Activated B cell treated with CpG ODN at 0.5 μM for 24 hours (primary cell): ENCODE measurements at regions not wholly inside any gene's neighbourhood (a gene's known extent, or its start where the extent isn't known, plus 50 kb on each side); places are given as distances from the start of the nearest gene placed in this dataset.

ENCODE experiments used
- ATAC-seq: fragments of 200-7000 bp; cut with Tn5 transposase; one replicate; pipeline ENCODE4 v1.10.0; 2021; ENCODE audit warnings: low read depth, mild to moderate bottlenecking, moderate library complexity
- CTCF ChIA-PET: fragments of 350-600 bp; sonication (Branson Sonifier 250); formaldehyde crosslinking; loops from one replicate; lab custom pipeline; 2021; ENCODE audit warnings: antibody characterized with exemption; lab: Charles Lee
- POLR2A ChIA-PET: fragments of 350-600 bp; sonication (Branson Sonifier 250); formaldehyde crosslinking; loops from one replicate; lab custom pipeline; 2021; ENCODE audit warnings: antibody characterized with exemption; lab: Charles Lee
- DNase-seq: peaks from one replicate; pipeline ENCODE4 v3.0.0; 2022
- H3K27ac Mint-ChIP-seq: one replicate; pipeline ENCODE4 v1.8.0; 2020; ENCODE audit warnings: mixed read lengths
- H3K27me3 Mint-ChIP-seq: one replicate; pipeline ENCODE4 v1.8.0; 2021; ENCODE audit warnings: mixed read lengths
- H3K36me3 Mint-ChIP-seq: one replicate; pipeline ENCODE4 v1.8.0; 2021; ENCODE audit warnings: low read depth, mixed read lengths
- H3K4me1 Mint-ChIP-seq: one replicate; pipeline ENCODE4 v1.8.0; 2021; ENCODE audit warnings: mixed read lengths
- H3K4me3 Mint-ChIP-seq: one replicate; pipeline ENCODE4 v1.8.0; 2020; ENCODE audit warnings: mild to moderate bottlenecking, mixed read lengths
- H3K9me3 Mint-ChIP-seq: one replicate; pipeline ENCODE4 v1.8.0; 2020; ENCODE audit warnings: mixed read lengths
- CTCF ChIP-seq: fragments of 200-600 bp; IDR thresholded peaks from one replicate; pipeline ENCODE4 v1.8.0; 2022; ENCODE audit warnings: antibody characterized with exemption, mild to moderate bottlenecking
- intact Hi-C: fragments of 100-400 bp; cut with micrococcal nuclease; formaldehyde crosslinking; loops from one replicate; pipeline ENCODE4 v1.15.1; 2024

- ChIA-PET POLR2A (no interaction called here), CTCF (no interaction called here)
- Mint-ChIP-seq H3K27me3 (peaks cover 13% of the 10 kb centered on the region), H3K4me1 (no peaks in the 10 kb centered on the region), H3K9me3 (no peaks in the 10 kb centered on the region), H3K4me3 (no peak overlapping the region), H3K27ac (no peak overlapping the region), H3K36me3 (no peaks in the 10 kb centered on the region)
- intact Hi-C loops: no loop called here
- TF ChIP-seq CTCF: no peak
- DNase-seq: no peak
- ATAC-seq: no peak
Measured at GRCh38 chr6:3520281-3521230, 63.7 kb upstream of the SLC22A23 start.

- Mint-ChIP-seq H3K4me1 (no peaks in the 10 kb centered on the region), H3K27me3 (peaks cover 18% of the 10 kb centered on the region), H3K4me3 (no peak overlapping the region), H3K36me3 (no peaks in the 10 kb centered on the region), H3K27ac (no peak overlapping the region), H3K9me3 (no peaks in the 10 kb centered on the region)
- intact Hi-C loops: no loop called here
- TF ChIP-seq CTCF: no peak
- ChIA-PET POLR2A (no interaction called here), CTCF (no interaction called here)
- ATAC-seq (no peak), DNase-seq (no peak)
Measured at GRCh38 chr6:3518356-3519190, 61.7 kb upstream of the SLC22A23 start.

DNA sequence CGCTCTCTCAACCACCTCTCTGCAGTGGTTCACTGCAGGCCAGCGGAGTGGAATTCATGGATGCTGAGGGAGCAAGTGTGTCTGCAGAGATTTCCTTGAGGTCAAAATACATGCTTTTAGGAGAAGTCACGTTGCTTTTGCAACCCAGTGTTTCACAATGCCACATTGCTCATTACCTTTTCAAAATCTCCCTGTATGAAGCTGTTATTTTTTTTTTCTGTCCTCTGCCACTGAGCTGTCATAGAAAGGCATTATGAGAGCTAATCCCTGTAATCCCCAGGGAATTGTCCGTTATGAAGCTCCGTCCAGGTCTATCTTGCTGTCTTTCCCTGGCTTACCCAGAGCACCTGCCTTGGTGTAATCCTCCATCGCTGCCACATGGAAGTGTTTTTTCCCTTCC is 60.5 kb upstream of the SLC22A23 start:
- Mint-ChIP-seq H3K36me3 (no peaks in the 10 kb centered on the region), H3K27ac (no peak overlapping the region), H3K9me3 (no peaks in the 10 kb centered on the region), H3K4me3 (no peak overlapping the region), H3K27me3 (peaks cover 25% of the 10 kb centered on the region), H3K4me1 (no peaks in the 10 kb centered on the region)
- ChIA-PET POLR2A (no interaction called here), CTCF (no interaction called here)
- intact Hi-C loops: no loop called here
- no peak for ATAC-seq
- TF ChIP-seq CTCF: no peak
- no peak for DNase-seq

GRCh38 chr6:3516092-3516491 is 59.2 kb upstream of the SLC22A23 start:
- ATAC-seq (no peak), DNase-seq (no peak)
- TF ChIP-seq CTCF: no peak
- Mint-ChIP-seq H3K4me1 (no peaks in the 10 kb centered on the region), H3K36me3 (no peaks in the 10 kb centered on the region), H3K9me3 (no peaks in the 10 kb centered on the region), H3K4me3 (no peak overlapping the region), H3K27ac (no peak overlapping the region), H3K27me3 (peaks cover 22% of the 10 kb centered on the region)
- CTCF ChIA-PET: no interaction called here
- POLR2A ChIA-PET: no interaction called here
- intact Hi-C loops: no loop called here

DNA sequence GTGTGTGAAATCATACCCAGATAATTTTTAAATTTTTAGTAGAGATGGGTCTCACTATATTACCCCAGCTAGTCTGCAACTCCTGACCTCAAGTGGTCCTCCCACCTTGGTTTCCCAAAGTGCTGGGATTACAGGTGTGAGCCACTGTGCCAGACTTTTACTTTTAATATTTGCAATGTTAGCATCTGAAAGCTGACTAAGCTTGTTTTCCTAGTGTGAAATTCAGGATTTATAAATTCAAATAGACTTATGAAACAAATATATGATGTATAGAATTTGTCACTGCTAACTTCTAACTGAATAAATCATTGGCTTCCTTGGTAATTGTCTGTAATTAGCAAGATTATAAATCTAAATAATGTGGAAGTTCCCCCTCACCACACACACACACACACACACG is 58.8 kb upstream of the SLC22A23 start:
- no peaks in the 10 kb centered on the region for H3K4me1 Mint-ChIP-seq
- H3K9me3 Mint-ChIP-seq: no peaks in the 10 kb centered on the region
- DNase-seq (no peak), ATAC-seq (no peak)
- no peaks in the 10 kb centered on the region for H3K36me3 Mint-ChIP-seq
- H3K27ac Mint-ChIP-seq: no peak overlapping the region
- ChIA-PET POLR2A (no interaction called here), CTCF (no interaction called here)
- H3K27me3 Mint-ChIP-seq: peaks cover 23% of the 10 kb centered on the region
- intact Hi-C loops: no loop called here
- no peak for TF ChIP-seq CTCF
- H3K4me3 Mint-ChIP-seq: no peak overlapping the region
